ENCODE measurements at regions not wholly inside any gene's neighbourhood (a gene's known extent, or its start where the extent isn't known, plus 50 kb on each side); places are given as distances from the start of the nearest gene placed in this dataset.

- no peak for DNase-seq (ENCODE audit: low read depth in 1 of 2, low spot score in 1 of 2)
- no peaks in the 10 kb centered on the region for H3K27me3 ChIP-seq (ENCODE audit: insufficient read depth, poor library complexity, severe bottlenecking)
- no peak for TF ChIP-seq SPI1 (IDR thresholded peaks at IDR 0.05; ENCODE audit: borderline replicate concordance, low read depth)
- TF ChIP-seq POLR2AphosphoS5 (IDR thresholded peaks at IDR 0.05; ENCODE audit: low read depth), result no peak
- TF ChIP-seq REST (IDR thresholded peaks at IDR 0.05; ENCODE audit: insufficient replicate concordance, low read depth), result no peak
- no peak for TF ChIP-seq GABPA (IDR thresholded peaks at IDR 0.05; ENCODE audit: low read depth)
- no peak for TF ChIP-seq CTCF (IDR thresholded peaks at IDR 0.05; ENCODE audit: insufficient read depth, low read length)
Observed at GRCh38 chr12:131521326-131521725, 189.6 kb upstream of the SFSWAP start.

GRCh38 chr12:131525795-131526508 lies 184.9 kb upstream of the SFSWAP start:
- no peaks in the 10 kb centered on the region for H3K27me3 ChIP-seq (ENCODE audit: insufficient read depth, poor library complexity, severe bottlenecking)
- H3K27ac ChIP-seq (replicated peaks), result no peak overlapping the region
- TF ChIP-seq REST (IDR thresholded peaks at IDR 0.05; ENCODE audit: insufficient replicate concordance, low read depth) (no peak), SPI1 (IDR thresholded peaks at IDR 0.05; ENCODE audit: borderline replicate concordance, low read depth) (no peak), CTCF (IDR thresholded peaks at IDR 0.05; ENCODE audit: insufficient read depth, low read length) (no peak), POLR2AphosphoS5 (IDR thresholded peaks at IDR 0.05; ENCODE audit: low read depth) (no peak), GABPA (IDR thresholded peaks at IDR 0.05; ENCODE audit: low read depth) (no peak)
- DNase-seq (ENCODE audit: low read depth in 1 of 2, low spot score in 1 of 2), result no peak
- H3K4me3 ChIP-seq (replicated peaks; ENCODE audit: insufficient read depth, low read length), result no peak overlapping the region

More at GRCh38 chr12:131521326-131521725, 189.6 kb upstream of the SFSWAP start:
- Histone ChIP-seq H3K27ac (replicated peaks) (no peak overlapping the region), H3K4me3 (replicated peaks; ENCODE audit: insufficient read depth, low read length) (no peak overlapping the region)

- H3K27me3 ChIP-seq (ENCODE audit: insufficient read depth, poor library complexity, severe bottlenecking), result no peaks in the 10 kb centered on the region
- no peak overlapping the region for H3K4me3 ChIP-seq (replicated peaks; ENCODE audit: insufficient read depth, low read length)
- DNase-seq (ENCODE audit: low read depth in 1 of 2, low spot score in 1 of 2), result no peak
- TF ChIP-seq GABPA (IDR thresholded peaks at IDR 0.05; ENCODE audit: low read depth), result no peak
- no peak for TF ChIP-seq CTCF (IDR thresholded peaks at IDR 0.05; ENCODE audit: insufficient read depth, low read length)
- TF ChIP-seq SPI1 (IDR thresholded peaks at IDR 0.05; ENCODE audit: borderline replicate concordance, low read depth), result no peak
- no peak for TF ChIP-seq POLR2AphosphoS5 (IDR thresholded peaks at IDR 0.05; ENCODE audit: low read depth)
- no peak for TF ChIP-seq REST (IDR thresholded peaks at IDR 0.05; ENCODE audit: insufficient replicate concordance, low read depth)
- no peak overlapping the region for H3K27ac ChIP-seq (replicated peaks)
Observed at GRCh38 chr12:131527092-131527491, 183.8 kb upstream of the SFSWAP start.
